ENCODE measurements at regions not wholly inside any gene's neighbourhood (a gene's known extent, or its start where the extent isn't known, plus 50 kb on each side); places are given as distances from the start of the nearest gene placed in this dataset.

GRCh38 chr18:2173486-2173885 is 397.8 kb downstream of the METTL4 start:
- H3K4me3 ChIP-seq (ENCODE audit: low read depth, low read length) = no peak overlapping the region
- no peak for FAIRE-seq
- TF ChIP-seq CTCF (IDR thresholded peaks at IDR 0.05; ENCODE audit: insufficient read depth, low read length, severe bottlenecking) = no peak
- no peaks in the 10 kb centered on the region for H3K36me3 ChIP-seq (ENCODE audit: control insufficient read depth, insufficient read depth, low read length)
- DNase-seq (ENCODE audit: low read depth) = peak; percentile 68
- no peaks in the 10 kb centered on the region for H3K27me3 ChIP-seq (ENCODE audit: control insufficient read depth, insufficient read depth, low read length)

GRCh38 chr18:2178036-2178435 is 393.3 kb downstream of the METTL4 start:
- Histone ChIP-seq H3K4me3 (ENCODE audit: low read depth, low read length) (no peak overlapping the region), H3K27me3 (ENCODE audit: control insufficient read depth, insufficient read depth, low read length) (no peaks in the 10 kb centered on the region), H3K36me3 (ENCODE audit: control insufficient read depth, insufficient read depth, low read length) (no peaks in the 10 kb centered on the region)
- DNase-seq (ENCODE audit: low read depth) (no peak), FAIRE-seq (no peak)
- TF ChIP-seq CTCF (IDR thresholded peaks at IDR 0.05; ENCODE audit: insufficient read depth, low read length, severe bottlenecking) = no peak

DNA sequence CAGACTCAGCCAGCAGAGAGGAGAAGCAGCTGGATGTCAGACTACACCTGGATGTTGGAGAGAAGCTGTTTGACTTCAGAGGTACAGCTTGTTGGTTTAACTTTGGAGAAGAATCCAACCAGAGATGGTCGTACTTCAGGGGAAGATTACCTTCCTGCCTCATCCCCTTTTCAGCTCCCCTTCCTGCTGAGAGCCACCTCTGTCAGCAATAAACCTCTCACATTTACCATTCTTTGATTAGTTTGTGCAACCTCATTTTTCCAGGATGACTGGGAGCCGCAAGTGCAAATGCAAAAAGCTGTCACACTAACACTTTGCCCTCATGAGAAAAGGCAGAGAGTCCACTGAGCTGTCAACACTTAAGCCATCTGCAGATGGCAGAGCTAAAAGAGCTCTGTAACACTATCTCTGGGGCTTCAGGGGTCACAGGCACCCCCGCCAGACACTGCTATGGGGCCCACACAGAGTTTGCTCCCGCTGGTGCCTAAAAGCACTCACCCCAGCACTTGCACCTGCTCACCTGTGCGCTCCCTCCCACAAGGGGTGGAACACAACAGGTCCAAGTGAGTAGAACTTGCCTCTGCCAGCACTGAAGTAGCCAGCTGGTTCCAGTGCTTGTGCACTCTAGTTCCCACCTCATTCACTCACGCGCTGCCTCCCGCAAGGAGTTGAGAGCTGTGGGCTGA is 391.7 kb downstream of the METTL4 start:
- DNase-seq (ENCODE audit: low read depth) (no peak), FAIRE-seq (peak; percentile 23)
- no peaks in the 10 kb centered on the region for H3K27me3 ChIP-seq (ENCODE audit: control insufficient read depth, insufficient read depth, low read length)
- H3K36me3 ChIP-seq (ENCODE audit: control insufficient read depth, insufficient read depth, low read length) = no peaks in the 10 kb centered on the region
- TF ChIP-seq CTCF (IDR thresholded peaks at IDR 0.05; ENCODE audit: insufficient read depth, low read length, severe bottlenecking) = no peak
- H3K4me3 ChIP-seq (ENCODE audit: low read depth, low read length) = no peak overlapping the region

DNA sequence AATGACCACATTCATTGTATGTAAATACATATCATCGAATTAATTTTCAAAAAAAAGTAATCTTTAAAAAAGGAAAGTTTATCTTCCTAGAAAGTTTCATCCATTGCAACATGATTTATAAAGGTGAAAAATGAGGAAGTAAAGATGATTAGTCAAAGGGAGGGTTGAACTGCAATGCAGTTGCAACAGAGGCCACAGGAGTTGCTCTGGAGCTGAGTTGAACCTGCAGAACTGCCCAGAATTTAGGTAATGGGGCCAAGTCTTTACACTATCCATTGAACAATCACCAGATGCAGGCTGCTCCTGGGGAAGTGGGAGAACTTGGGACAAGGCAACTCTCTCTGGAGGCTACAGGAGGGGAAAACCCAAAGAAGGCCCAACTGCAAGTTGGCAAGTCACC is 390.7 kb downstream of the METTL4 start:
- TF ChIP-seq CTCF (IDR thresholded peaks at IDR 0.05; ENCODE audit: insufficient read depth, low read length, severe bottlenecking) = peak; percentile 33
- H3K27me3 ChIP-seq (ENCODE audit: control insufficient read depth, insufficient read depth, low read length) = no peaks in the 10 kb centered on the region
- no peak overlapping the region for H3K4me3 ChIP-seq (ENCODE audit: low read depth, low read length)
- no peaks in the 10 kb centered on the region for H3K36me3 ChIP-seq (ENCODE audit: control insufficient read depth, insufficient read depth, low read length)
- peak; percentile 46 for DNase-seq (ENCODE audit: low read depth)
- FAIRE-seq = no peak

GRCh38 chr18:2183432-2183831 is 387.9 kb downstream of the METTL4 start:
- Histone ChIP-seq H3K36me3 (ENCODE audit: control insufficient read depth, insufficient read depth, low read length) (no peaks in the 10 kb centered on the region), H3K27me3 (ENCODE audit: control insufficient read depth, insufficient read depth, low read length) (no peaks in the 10 kb centered on the region), H3K4me3 (ENCODE audit: low read depth, low read length) (no peak overlapping the region)
- no peak for DNase-seq (ENCODE audit: low read depth)
- no peak for FAIRE-seq
- no peak for TF ChIP-seq CTCF (IDR thresholded peaks at IDR 0.05; ENCODE audit: insufficient read depth, low read length, severe bottlenecking)

GRCh38 chr18:2186967-2187366 is 384.3 kb downstream of the METTL4 start:
- Histone ChIP-seq H3K36me3 (ENCODE audit: control insufficient read depth, insufficient read depth, low read length) (no peaks in the 10 kb centered on the region), H3K27me3 (ENCODE audit: control insufficient read depth, insufficient read depth, low read length) (no peaks in the 10 kb centered on the region), H3K4me3 (ENCODE audit: low read depth, low read length) (no peak overlapping the region)
- DNase-seq (ENCODE audit: low read depth) (no peak), FAIRE-seq (no peak)
- no peak for TF ChIP-seq CTCF (IDR thresholded peaks at IDR 0.05; ENCODE audit: insufficient read depth, low read length, severe bottlenecking)

Measured in bronchial epithelial cell (primary cell).